ENCODE measurements at regions not wholly inside any gene's neighbourhood (a gene's known extent, or its start where the extent isn't known, plus 50 kb on each side); places are given as distances from the start of the nearest gene placed in this dataset.

GRCh38 chr11:131299598-131300438 lies 70.6 kb upstream of the NTM start:
- no peak for DNase-seq (ENCODE audit: low spot score)

- no peak for DNase-seq (ENCODE audit: low spot score)
Measured at GRCh38 chr11:131300439-131300717, 70.0 kb upstream of the NTM start.

GRCh38 chr11:131301306-131301705 lies 69.1 kb upstream of the NTM start:
- no peak for DNase-seq (ENCODE audit: low spot score)

- no peak for DNase-seq (ENCODE audit: low spot score)
Measured at GRCh38 chr11:131302836-131303235, 67.6 kb upstream of the NTM start.

- DNase-seq (ENCODE audit: low spot score) = no peak
Measured at GRCh38 chr11:131303611-131304119, 66.8 kb upstream of the NTM start.

- DNase-seq (ENCODE audit: low spot score) = no peak
Measured at GRCh38 chr11:131305005-131305404, 65.4 kb upstream of the NTM start.

- no peak for DNase-seq (ENCODE audit: low spot score)
Measured at GRCh38 chr11:131307506-131307905, 62.9 kb upstream of the NTM start.

GRCh38 chr11:131309776-131310175 lies 60.6 kb upstream of the NTM start:
- DNase-seq (ENCODE audit: low spot score) = no peak

- DNase-seq (ENCODE audit: low spot score) = no peak
Measured at GRCh38 chr11:131311776-131312514, 58.5 kb upstream of the NTM start.

Measured in A172 (cell line).